Left cardiac atrium (tissue), 4 donors: ENCODE measurements at regions not wholly inside any gene's neighbourhood (a gene's known extent, or its start where the extent isn't known, plus 50 kb on each side); places are given as distances from the start of the nearest gene placed in this dataset.

Experiments used
- ATAC-seq, 2 donors: fragments of 200-7000 bp; cut with Tn5 transposase; one replicate each; pipeline ENCODE4 v1.9.1; 2020; ENCODE audit warnings: mild to moderate bottlenecking in 2 of 2, moderate library complexity in 2 of 2
- DNase-seq: peaks from one replicate; pipeline ENCODE4 v3.0.0-alpha.2; 2020
- intact Hi-C, 2 donors: fragments of 100-400 bp; cut with DNase I; formaldehyde crosslinking; loops; one replicate each; pipeline versions ENCODE4 v1.14.1 to v1.15.1; 2022 to 2023
- donor health status: DM: no; HTN: yes; CAD: no.
- donor health status: DM: no; HTN: yes; CAD: no; lungs with severe emphysema.
- donor health status: DM: yes; HTN: yes; CAD: no.
- donor health status: Dilated cardiomyopathy.

- intact Hi-C loops = no loop called here
- ATAC-seq (no peak), DNase-seq (no peak)
These were observed 172.5 kb upstream of the SVIL start for GRCh38 chr10:29807163-29807806.

DNA sequence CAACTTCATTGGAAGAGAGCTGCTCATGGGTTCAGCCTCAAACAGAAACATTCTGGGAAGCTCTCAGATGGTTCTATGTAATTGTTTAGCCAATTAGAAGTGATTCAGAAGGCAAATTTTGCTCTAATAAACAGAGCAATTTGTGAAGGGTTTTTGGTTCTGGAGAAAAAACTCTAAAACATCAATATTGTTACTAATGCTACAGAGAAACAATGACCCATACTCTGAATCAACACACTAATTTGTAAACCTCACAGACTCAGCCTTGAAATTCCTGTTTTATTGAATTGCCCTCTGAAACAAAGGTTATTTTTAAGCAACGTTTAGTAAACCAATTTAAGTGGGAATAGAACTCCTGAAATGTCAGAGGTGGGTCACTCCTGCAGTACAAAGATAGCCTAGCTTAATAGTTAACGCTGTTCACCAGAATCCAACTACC, 171.6 kb upstream of the SVIL start:
- no peak for DNase-seq
- ATAC-seq = no peak
- intact Hi-C loops = no loop called here

- peak; percentile 30 to 78 for ATAC-seq
- intact Hi-C loops = no loop called here
- no peak for DNase-seq
These were observed 170.5 kb upstream of the SVIL start for GRCh38 chr10:29805134-29805723.

- intact Hi-C loops = no loop called here
- DNase-seq = peak; percentile 38
- peak; percentile 20 to 84 for ATAC-seq
These were observed 169.5 kb upstream of the SVIL start for GRCh38 chr10:29804025-29804852.

- DNase-seq (no peak), ATAC-seq (no peak)
- intact Hi-C loops = no loop called here
These were observed 167.4 kb upstream of the SVIL start for GRCh38 chr10:29802171-29802570.

- no peak for DNase-seq
- intact Hi-C loops = no loop called here
These were observed 164.3 kb upstream of the SVIL start for GRCh38 chr10:29798921-29799690.

GRCh38 chr10:29797616-29798015, 162.8 kb upstream of the SVIL start:
- no peak for ATAC-seq
- DNase-seq = no peak
- intact Hi-C loops = no loop called here

More at GRCh38 chr10:29798921-29799690, 164.3 kb upstream of the SVIL start:
- no peak for ATAC-seq

- DNase-seq (no peak), ATAC-seq (no peak)
- intact Hi-C loops = no loop called here
These were observed 161.1 kb upstream of the SVIL start for GRCh38 chr10:29795850-29796249.

DNA sequence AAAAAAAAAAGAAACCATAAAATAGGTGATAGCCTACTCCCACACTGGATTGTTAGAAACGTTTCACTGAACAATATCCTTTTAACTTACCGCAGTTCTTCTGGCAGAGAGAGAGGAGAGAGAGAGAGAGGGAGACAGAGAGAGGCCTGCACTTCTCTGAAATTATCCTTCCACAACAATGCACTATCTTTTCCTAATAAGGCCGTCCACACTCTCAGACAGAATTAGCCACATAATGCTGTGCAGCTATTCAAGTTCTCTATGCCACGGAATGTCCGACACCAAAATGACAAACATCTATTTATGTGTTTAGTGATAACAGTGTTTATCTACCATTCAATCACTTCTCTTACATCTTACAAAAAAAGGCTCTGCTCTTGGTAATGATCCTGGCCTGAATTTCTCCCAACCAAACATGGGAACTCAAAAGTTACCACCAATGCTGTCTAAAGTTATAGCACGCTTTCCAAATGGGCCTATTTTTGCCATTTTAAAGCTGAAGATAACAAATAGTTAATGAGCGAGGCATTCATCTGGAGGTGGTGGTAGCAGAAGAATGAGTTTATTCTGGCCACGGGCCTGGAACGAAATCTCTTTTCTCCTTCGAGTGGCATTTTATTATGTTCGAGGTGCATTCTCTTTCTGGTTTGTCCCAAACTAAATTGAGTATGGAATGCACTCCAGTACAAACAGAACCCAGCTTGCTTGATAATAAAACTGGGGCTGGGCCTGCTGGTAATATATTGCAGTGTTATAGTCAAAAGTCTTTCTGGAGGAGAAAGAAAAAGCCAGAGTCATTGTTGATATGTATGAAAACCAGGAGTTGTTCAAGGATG, 160.2 kb upstream of the SVIL start:
- DNase-seq (no peak), ATAC-seq (peak in 1 of 2 donors; percentile 58)
- intact Hi-C loops = no loop called here

DNA sequence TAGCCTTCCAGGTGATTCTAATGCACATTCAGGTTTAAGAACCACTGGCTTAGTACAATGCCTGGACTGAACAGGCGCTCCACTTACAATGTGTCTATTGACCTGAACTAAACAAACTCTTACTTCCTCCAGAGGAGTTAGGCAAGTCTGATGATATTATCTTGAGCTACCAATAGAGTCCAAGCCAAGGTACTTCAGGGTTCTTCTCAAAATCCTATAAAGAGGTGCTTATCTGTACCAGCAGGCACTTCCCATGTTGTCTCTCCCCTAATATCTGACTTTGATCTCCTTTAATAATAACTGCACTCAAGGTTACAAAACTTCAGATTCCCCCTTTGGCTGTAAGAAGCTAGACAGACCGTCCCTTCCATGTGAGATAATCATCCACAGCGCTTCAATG, 157.0 kb upstream of the SVIL start:
- DNase-seq = no peak
- intact Hi-C loops = no loop called here
- no peak for ATAC-seq

GRCh38 chr10:29790207-29790606, 155.4 kb upstream of the SVIL start:
- ATAC-seq (no peak), DNase-seq (no peak)
- intact Hi-C loops = no loop called here

DNA sequence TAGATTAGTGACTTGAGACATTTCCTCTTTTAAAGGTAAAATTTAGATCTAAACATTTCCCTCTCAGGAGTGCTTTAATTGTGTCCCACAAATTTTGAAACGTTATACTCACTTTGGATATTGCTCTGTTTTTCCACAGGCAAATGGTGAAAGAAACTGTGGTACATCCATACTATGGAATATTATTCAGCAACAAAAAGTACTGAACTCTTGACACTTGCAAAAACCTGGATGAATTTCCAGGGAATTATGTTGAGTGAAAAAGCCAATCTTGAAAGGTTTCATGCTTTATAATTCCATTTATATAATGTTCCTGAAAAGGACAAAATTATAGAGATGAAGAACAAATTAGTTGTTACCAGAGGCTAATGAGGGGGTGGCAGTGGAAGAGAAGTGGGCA, 153.3 kb upstream of the SVIL start:
- intact Hi-C loops = no loop called here
- ATAC-seq = no peak

GRCh38 chr10:29785701-29786100, 150.9 kb upstream of the SVIL start:
- ATAC-seq (no peak), DNase-seq (no peak)
- intact Hi-C loops = no loop called here

More for the DNA sequence above, 153.3 kb upstream of the SVIL start:
- DNase-seq = no peak

GRCh38 chr10:29784175-29784773, 149.5 kb upstream of the SVIL start:
- DNase-seq (peak; percentile 67), ATAC-seq (peak; percentile 96 to 98)
- intact Hi-C loops = no loop called here

- no peak for ATAC-seq
- intact Hi-C loops = no loop called here
- DNase-seq = no peak
These were observed 148.6 kb upstream of the SVIL start for GRCh38 chr10:29783201-29783947.

DNA sequence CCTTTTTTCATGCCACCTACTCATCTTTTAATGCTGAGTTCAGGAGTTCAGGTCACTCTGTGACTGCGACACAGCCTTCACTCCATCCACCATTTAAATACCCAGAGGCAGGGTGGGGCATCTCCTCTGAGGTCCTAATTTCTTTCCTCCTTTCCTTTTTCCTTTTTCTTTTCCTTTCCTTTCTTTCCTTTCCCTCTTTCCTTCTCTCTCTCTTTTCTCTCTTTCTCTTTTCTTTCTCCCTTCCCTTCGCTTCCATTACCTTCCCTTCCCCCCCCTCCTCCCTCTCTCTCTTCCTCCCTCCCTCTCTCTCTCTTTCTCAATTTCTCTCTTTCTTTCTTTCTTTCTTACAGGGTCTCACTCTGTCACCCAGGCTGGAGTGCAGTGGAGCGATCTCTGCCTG, 145.9 kb upstream of the SVIL start:
- DNase-seq = no peak
- intact Hi-C loops = no loop called here
- no peak for ATAC-seq

DNA sequence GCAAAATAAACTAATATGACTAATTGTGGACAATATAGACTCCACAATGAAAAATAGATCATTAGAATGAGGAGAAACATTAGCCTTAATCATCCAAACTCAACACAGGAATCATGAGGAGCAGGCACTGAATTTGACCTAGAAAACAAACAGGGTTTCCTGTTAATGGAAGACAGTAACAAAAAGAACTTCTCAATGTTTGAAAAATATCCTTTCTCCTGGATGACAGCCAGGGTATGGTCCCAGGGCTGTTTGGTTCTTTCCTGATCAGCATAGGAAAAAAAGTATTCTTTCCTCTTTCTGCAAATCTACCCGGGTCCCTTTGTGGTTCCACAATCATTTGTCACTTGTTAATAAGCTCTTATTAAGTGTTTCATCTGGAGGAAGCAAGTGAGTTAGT, 145.3 kb upstream of the SVIL start:
- intact Hi-C loops = no loop called here
- DNase-seq (no peak), ATAC-seq (no peak)

- ATAC-seq (no peak), DNase-seq (no peak)
- intact Hi-C loops = no loop called here
These were observed 141.5 kb upstream of the SVIL start for GRCh38 chr10:29776246-29776645.
